ENCODE measurements at regions not wholly inside any gene's neighbourhood (a gene's known extent, or its start where the extent isn't known, plus 50 kb on each side); places are given as distances from the start of the nearest gene placed in this dataset.

DNA sequence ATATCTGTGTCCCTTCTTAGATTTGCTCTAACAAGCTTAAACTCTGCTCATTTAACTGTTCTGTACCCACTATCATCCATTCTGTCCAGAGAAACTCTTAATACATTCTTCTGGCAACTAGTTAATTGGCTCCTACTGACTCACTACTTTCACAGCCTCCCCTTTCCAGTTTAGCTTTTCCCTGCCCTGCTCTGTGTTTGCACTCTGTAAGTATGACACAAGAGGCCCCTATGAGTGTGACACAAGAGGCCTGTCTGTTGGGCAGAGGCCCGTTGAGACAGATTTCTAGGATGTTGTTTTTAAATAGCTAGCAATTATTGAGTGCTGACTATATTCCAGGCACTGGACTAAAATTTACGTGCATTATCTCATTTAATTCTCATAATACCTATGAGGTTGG is 246.0 kb upstream of the DAAM1 start:
- 80% methylated on average over 2 of the region's 2 CpGs for WGBS, 2 donors

DNA sequence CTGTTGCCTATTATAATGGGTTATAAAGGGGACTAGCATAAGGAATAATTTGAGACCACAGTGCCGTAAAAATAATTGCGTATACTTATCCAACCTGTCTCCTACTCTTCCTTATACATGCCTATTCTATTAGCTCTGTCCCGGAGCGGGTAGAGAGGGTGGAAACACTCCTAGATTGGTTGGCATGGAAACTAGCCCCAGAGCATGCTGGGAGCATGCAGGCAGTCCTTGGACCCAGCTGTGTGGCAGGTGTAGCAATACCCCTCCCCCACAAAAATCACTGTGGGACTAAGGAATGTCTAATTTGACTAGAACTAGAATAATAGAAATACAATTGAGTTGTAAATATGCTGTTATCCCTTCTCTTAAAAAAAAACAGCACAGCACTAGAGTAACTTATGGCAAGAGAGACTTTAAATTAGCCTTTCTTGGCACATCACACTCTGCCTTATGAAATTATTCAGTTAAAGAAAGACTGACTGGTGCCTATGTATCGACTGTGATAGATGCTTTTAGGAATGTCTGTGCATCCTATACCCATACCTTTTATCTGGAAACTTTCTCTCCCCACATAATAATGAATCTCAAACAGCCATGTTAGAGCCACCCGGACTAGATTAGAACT is 244.0 kb upstream of the DAAM1 start:
- TF ChIP-seq EP300 (IDR thresholded peaks at IDR 0.05) (no peak), CTCF (IDR thresholded peaks at IDR 0.05) (no peak), POLR2AphosphoS5 (IDR thresholded peaks at IDR 0.05) (no peak), POLR2A (IDR thresholded peaks at IDR 0.05) (no peak)
- no peak overlapping the region for H3K27ac ChIP-seq
- intact Hi-C loops (cut with DNase I): no loop called here
- no peaks in the 10 kb centered on the region for H3K9me3 ChIP-seq
- WGBS, 2 donors: 25 to 71% methylated on average over 6 of the region's 6 CpGs
- peaks cover 0 to 30% (median 16%) of the 10 kb centered on the region in 4 donors for H3K4me1 ChIP-seq
- no peaks in the 10 kb centered on the region for H3K27me3 ChIP-seq
- no peaks in the 10 kb centered on the region for H3K36me3 ChIP-seq
- H3K4me3 ChIP-seq: no peak overlapping the region
- DNase-seq: no peak

More for the DNA sequence above, 246.0 kb upstream of the DAAM1 start:
- H3K36me3 ChIP-seq: no peaks in the 10 kb centered on the region
- peaks cover 0 to 26% (median 16%) of the 10 kb centered on the region in 4 donors for H3K4me1 ChIP-seq
- TF ChIP-seq POLR2A (IDR thresholded peaks at IDR 0.05): no peak
- no peak for TF ChIP-seq CTCF (IDR thresholded peaks at IDR 0.05)
- H3K4me3 ChIP-seq: no peak overlapping the region
- no peaks in the 10 kb centered on the region for H3K27me3 ChIP-seq
- intact Hi-C loops (cut with DNase I): no loop called here
- H3K9me3 ChIP-seq: no peaks in the 10 kb centered on the region
- DNase-seq: no peak
- H3K27ac ChIP-seq: no peak overlapping the region

DNA sequence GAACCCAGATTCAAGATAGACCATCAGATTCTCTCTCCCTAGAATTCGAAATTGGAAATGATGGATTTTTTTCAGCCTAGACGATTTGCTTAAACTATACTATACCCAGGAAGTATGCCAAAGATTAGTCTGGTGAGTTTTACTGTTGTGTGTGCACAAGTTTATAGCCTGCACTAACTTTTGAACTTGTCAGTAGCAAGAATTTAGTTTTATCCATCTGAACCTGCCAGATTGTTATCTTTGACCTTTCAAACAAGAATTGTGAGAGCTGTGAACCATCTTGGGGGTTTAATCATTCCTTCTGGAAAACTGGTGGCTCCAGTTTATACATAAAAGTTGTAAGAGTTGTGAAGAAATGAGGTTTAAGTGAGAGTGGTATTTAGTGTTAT is 243.5 kb upstream of the DAAM1 start:
- no peaks in the 10 kb centered on the region for H3K36me3 ChIP-seq
- H3K9me3 ChIP-seq: no peaks in the 10 kb centered on the region
- 7 to 59% methylated on average over 2 of the region's 2 CpGs for WGBS, 2 donors
- H3K4me3 ChIP-seq: no peak overlapping the region
- H3K4me1 ChIP-seq: peaks cover 0 to 30% (median 16%) of the 10 kb centered on the region in 4 donors
- H3K27me3 ChIP-seq: no peaks in the 10 kb centered on the region
- H3K27ac ChIP-seq: no peak overlapping the region
- no peak for DNase-seq
- TF ChIP-seq EP300 (IDR thresholded peaks at IDR 0.05): no peak
- TF ChIP-seq POLR2AphosphoS5 (IDR thresholded peaks at IDR 0.05): no peak
- TF ChIP-seq POLR2A (IDR thresholded peaks at IDR 0.05): no peak
- TF ChIP-seq CTCF (IDR thresholded peaks at IDR 0.05): no peak
- intact Hi-C loops (cut with DNase I): no loop called here

DNA sequence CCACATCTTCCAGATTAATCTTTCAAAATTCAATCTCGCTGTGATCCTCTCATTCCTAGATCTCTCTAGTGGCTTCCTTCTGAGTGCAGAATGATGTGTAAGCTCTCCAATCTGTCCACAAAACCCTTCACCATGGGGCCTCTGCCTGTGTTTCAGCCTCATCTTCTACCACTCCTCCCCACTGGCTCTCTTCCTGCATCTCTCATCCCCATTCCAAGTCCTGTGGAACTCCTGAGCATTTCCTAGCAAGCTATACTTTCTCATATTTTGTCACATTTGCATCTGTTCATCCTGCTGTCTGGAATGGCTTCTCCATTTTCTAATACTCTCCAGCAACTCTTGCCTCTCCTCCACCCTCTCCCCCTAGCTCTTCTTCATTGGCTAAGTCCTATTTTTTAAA is 242.0 kb upstream of the DAAM1 start:
- Histone ChIP-seq H3K36me3 (no peaks in the 10 kb centered on the region), H3K27ac (no peak overlapping the region), H3K4me1 (peaks cover 0 to 27% (median 13%) of the 10 kb centered on the region in 4 donors), H3K27me3 (no peaks in the 10 kb centered on the region), H3K9me3 (no peaks in the 10 kb centered on the region), H3K4me3 (no peak overlapping the region)
- no peak for TF ChIP-seq POLR2A (IDR thresholded peaks at IDR 0.05)
- no peak for TF ChIP-seq EP300 (IDR thresholded peaks at IDR 0.05)
- TF ChIP-seq POLR2AphosphoS5 (IDR thresholded peaks at IDR 0.05): no peak
- no peak for TF ChIP-seq CTCF (IDR thresholded peaks at IDR 0.05)
- 89 to 100% methylated on average over 1 of the region's 1 CpG for WGBS, 2 donors
- DNase-seq: no peak
- intact Hi-C loops (cut with DNase I): no loop called here

- intact Hi-C loops (cut with DNase I): no loop called here
Measured at GRCh38 chr14:58947156-58947555, 241.3 kb upstream of the DAAM1 start.

More at GRCh38 chr14:58947156-58947555, 241.3 kb upstream of the DAAM1 start:
- WGBS, 2 donors: 78 to 84% methylated on average over 4 of the region's 4 CpGs
- Histone ChIP-seq H3K4me1 (peaks cover 0 to 20% (median 8%) of the 10 kb centered on the region in 4 donors), H3K4me3 (no peak overlapping the region), H3K27me3 (no peaks in the 10 kb centered on the region), H3K27ac (no peak overlapping the region), H3K36me3 (no peaks in the 10 kb centered on the region), H3K9me3 (no peaks in the 10 kb centered on the region)
- DNase-seq: no peak
- TF ChIP-seq POLR2A (IDR thresholded peaks at IDR 0.05): no peak
- no peak for TF ChIP-seq POLR2AphosphoS5 (IDR thresholded peaks at IDR 0.05)
- TF ChIP-seq CTCF (IDR thresholded peaks at IDR 0.05): no peak
- no peak for TF ChIP-seq EP300 (IDR thresholded peaks at IDR 0.05)
